GM21717 (cell line): ENCODE measurements at regions not wholly inside any gene's neighbourhood (a gene's known extent, or its start where the extent isn't known, plus 50 kb on each side); places are given as distances from the start of the nearest gene placed in this dataset.

Source experiments
- ATAC-seq: cut with Tn5 transposase; IDR thresholded peaks from one replicate; pipeline ENCODE4 v1.9.1; 2021; ENCODE audit warnings: mild to moderate bottlenecking, moderate library complexity; ENCODE audit not compliant: unreplicated experiment

- no peak for ATAC-seq
These were observed 209.1 kb downstream of the HRH4 start for GRCh38 chr18:24669502-24669901.

- ATAC-seq, result no peak
These were observed 211.9 kb downstream of the HRH4 start for GRCh38 chr18:24672165-24672941.

GRCh38 chr18:24674200-24674599 is 213.8 kb downstream of the HRH4 start:
- no peak for ATAC-seq

DNA sequence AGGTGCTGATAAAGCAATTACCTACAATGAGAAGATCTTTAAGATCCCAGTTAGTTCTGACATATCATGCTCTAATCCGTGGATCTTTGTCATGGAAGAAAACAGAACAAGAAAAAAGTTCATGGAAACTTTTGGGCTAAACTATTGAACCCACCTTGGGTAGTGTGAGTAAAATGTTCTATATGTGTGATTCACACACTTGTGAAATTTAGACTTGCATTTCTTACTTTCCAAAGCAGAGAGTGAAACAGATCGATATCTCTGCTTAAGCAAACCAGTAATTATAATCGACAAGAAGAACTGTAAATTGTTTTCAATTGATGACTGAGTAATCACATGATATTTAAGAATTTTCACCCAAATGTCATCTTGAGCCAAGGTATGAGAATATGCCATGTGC is 214.2 kb downstream of the HRH4 start:
- no peak for ATAC-seq

DNA sequence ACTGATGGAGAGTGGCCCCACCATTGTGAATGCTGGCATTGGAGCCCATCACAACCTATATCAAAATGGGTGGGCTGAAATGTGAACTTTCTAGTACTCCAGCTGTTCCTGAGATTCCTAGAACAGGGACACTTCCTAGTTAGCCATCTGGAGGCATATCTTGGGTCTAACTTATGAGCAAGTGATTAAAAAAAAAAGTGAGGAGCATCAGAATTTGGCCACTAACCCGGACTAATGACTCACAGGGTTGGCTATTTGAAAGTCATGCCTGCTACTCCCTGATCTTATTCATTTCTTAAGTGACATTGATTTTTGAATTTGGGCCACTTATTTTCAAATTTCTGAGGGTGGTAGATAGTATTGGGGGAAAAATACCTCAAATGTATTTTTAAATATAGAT is 216.6 kb downstream of the HRH4 start:
- no peak for ATAC-seq

DNA sequence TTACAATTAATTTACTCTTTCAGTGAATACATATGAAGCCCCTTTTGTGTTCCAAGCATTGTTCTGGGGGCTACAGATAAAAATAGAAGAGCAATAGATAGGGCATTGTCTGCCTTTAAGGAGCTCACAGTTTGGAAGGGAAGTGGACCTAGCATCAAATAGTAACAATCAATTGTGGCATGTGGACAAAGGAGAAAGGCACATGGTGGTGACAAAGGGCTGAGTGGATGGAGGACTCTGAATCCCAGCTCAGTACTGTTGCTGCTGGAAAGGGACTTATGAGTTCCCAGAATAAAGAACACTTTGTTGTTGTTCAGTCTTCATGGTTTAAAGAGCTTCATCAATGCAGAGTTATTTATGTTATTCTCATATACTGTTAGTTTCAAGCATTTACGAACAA is 217.7 kb downstream of the HRH4 start:
- no peak for ATAC-seq

GRCh38 chr18:24678626-24679025 is 218.2 kb downstream of the HRH4 start:
- no peak for ATAC-seq

DNA sequence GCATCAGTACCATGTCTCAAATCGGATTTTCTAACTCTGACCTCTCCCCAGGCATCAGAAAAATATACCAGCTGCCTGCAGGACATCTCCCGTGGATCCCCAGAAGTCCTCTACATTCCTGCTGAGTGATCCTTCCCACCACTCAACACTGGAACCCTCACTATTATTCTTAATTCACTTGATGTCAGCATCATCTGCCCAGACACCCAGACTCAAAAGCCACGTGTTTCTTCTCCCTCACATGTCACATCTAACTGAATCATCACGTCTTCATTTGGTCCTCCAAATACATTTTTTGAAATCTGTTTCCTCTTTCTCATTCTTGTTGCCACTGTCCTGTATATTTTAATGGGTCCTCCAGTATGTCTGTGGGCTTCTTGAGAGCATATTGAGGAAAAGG is 218.6 kb downstream of the HRH4 start:
- ATAC-seq, result no peak

GRCh38 chr18:24683925-24684324 is 223.5 kb downstream of the HRH4 start:
- no peak for ATAC-seq

GRCh38 chr18:24685254-24685959 is 225.0 kb downstream of the HRH4 start:
- ATAC-seq, result no peak

- no peak for ATAC-seq
These were observed 234.7 kb downstream of the HRH4 start for GRCh38 chr18:24695168-24695567.

GRCh38 chr18:24702001-24702515 is 241.6 kb downstream of the HRH4 start:
- no peak for ATAC-seq

DNA sequence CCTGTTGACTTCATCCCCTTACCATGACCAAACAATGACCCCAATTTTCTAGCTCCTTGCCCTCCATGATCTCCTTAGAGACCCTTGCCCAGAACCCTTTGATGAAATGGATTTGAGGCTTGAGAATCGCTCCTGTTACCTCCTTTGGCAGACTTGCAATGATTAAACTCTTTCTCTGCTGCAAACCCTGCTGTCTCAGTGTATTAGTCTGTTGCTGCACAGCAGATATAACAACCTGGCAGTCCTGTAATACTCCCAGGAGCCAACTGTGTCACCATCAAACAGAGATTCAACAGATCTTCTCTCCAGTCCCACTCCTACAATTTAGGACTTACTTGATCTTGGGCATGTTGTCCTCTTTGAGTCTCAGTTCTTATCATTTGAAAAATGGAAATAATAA is 242.9 kb downstream of the HRH4 start:
- no peak for ATAC-seq

GRCh38 chr18:24704946-24705630 is 244.7 kb downstream of the HRH4 start:
- ATAC-seq, result no peak

- no peak for ATAC-seq
These were observed 250.0 kb downstream of the HRH4 start for GRCh38 chr18:24710474-24710873.

DNA sequence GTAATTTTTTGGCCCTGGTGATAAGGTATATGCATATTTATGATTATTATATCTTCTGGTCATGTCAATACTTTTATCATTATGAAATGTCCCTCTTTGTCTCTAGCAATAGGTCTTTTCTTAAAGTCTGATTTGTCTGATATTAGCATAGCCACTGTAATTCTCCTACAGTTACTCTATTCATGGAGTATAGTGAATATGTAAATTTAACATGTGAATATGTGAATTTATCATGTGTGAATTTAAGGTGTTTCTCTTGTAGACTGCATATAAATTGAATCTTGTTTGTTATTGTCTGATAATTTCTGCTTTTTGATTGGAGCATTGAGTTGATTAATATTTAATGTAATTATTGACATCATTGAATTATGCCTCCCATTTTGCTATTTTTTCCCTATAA is 259.4 kb downstream of the HRH4 start:
- ATAC-seq, result no peak

DNA sequence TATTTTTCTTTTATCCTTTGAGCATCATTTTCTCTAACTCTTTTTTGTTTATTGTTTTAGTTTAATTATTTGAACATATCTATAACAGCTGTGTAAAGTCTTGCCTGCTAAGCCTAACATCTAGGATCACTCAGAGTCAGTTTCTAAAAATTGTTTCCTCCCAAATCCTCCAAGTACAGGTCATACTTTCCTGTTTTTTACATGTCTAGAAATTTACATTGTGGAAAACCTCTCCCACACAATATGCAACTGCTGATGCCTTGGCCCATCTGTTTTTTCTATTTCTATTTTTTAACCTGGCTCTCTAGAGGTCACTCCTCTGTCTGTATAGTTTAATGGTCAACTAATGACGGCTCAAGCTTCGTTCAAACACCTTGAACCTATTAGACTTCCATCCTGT is 261.0 kb downstream of the HRH4 start:
- ATAC-seq, result no peak

DNA sequence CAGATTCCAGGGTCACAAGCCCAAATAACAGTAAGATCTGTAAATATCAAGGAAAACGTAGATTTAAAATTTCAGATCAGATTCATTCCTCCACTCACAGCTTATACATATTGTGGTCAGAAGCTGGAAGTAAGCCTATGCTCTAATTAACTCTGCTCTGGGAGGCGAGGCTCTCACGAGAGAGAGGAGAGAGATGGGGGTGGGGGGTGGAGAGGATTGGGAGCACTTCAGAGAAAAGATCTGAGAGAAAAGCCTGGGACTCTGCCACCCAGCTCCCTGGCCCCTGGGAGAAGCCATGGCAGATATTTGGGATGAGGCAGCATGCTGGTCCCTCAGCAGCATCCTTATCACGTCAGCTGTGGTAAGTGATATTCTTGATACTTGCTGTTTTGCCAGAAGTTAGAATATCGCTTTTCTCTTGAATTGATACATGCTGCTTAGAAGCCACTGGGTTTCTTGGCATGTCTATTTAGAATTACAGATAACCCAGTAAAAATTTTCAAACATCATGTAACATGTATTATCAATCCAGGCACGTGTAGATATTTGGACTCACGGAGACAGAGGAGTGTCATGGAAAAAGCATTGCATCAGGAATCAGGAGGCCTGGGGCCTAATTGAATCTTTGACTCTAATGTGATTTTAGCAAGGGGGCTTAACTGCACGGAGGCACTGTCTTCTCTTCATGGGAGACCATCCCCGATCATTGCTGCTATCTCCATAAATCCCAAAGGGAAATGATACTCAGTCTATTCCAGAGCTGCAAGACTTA is 265.4 kb downstream of the HRH4 start:
- ATAC-seq, result no peak

DNA sequence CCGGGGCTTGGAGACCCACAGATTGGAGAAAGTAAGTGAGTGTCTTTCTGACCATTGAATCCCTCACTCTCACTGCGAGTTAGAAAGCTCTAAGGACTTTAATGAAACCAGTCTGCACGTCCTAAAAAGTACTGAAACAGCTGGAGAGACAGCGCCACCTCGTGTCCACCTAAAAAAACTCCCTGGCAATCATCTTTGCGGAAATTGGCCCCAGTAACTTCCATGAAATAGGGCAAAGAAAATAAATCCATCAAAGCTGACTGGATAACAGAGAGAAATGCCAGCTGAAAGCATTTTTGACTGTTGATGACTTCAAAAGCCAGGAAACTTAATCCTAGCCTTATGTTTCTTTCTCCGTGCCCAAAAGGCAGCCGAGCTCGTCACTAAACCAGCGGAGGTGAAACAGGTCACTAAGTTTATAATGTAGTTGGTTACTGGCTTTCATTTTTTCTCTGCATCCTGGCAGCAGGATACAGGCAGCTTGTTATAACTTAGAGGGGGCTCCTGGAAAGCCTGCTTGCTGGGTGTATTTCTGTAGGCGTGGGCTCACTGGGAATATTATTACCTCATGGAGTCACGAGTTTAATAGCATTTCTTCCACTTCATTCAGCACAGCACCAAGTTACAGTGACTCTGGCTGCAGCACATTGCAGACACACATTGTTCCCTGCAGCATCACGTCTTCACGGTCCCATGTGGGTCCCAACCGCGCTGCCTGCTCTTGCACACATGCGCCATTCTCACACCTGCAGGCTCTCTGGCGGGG is 266.5 kb downstream of the HRH4 start:
- ATAC-seq, result no peak

- no peak for ATAC-seq
These were observed 267.2 kb downstream of the HRH4 start for GRCh38 chr18:24727685-24728084.
